NCI-H2196 (cell line): ENCODE measurements at regions not wholly inside any gene's neighbourhood (a gene's known extent, or its start where the extent isn't known, plus 50 kb on each side); places are given as distances from the start of the nearest gene placed in this dataset.

ENCODE experiments used
- DNase-seq: peaks from one replicate; lab custom pipeline; 2025; ENCODE audit not compliant: unreplicated experiment; lab: John Stamatoyannopoulos, UW

DNA sequence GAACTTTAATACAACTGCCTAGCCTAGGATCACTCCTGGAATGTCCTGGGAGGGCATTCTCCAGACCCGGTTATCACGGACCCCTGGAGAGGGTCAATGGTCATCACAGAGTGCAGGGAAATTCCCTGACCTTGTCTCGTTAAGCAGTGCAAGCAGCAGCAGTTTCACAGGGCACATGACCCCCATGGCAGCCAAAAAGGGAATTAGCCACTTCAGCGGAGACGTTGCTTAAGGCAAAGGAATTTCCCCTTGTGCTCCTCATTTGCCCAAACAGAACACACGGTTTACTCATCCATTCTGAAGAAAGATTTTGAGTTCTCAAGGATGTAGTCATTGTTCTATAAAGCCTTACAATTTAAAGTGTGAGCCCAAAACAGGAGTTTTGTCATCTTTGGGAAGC lies 260.3 kb downstream of the SNX13 start:
- no peak for DNase-seq

GRCh38 chr7:17680943-17681351 lies 259.3 kb downstream of the SNX13 start:
- DNase-seq = peak; percentile 39

- DNase-seq = no peak
Measured at GRCh38 chr7:17681965-17682364, 258.3 kb downstream of the SNX13 start.

DNA sequence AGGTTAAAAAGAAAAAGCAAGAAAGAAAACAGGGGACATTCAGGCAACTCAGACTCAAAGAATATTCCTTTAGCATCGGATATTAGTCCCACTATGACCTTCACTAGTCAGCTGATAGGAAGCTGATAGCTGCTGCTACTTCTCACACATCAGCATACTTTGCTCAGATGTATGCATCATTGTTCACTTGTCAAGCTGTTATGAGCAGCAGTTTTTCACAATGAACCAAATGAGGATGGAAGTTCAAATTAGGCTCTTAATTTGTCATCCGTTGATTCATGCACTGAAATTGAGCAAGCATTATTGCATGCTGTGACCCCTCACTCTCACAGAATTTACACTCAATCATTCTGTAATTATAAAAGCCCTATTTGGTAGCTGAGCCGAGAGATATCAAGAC lies 257.7 kb downstream of the SNX13 start:
- DNase-seq = no peak

- DNase-seq = no peak
Measured at GRCh38 chr7:17685141-17685540, 255.2 kb downstream of the SNX13 start.

GRCh38 chr7:17687361-17687760 lies 252.9 kb downstream of the SNX13 start:
- DNase-seq = no peak

- DNase-seq = no peak
Measured at GRCh38 chr7:17689361-17689902, 250.9 kb downstream of the SNX13 start.

GRCh38 chr7:17690030-17690429 lies 250.3 kb downstream of the SNX13 start:
- no peak for DNase-seq

GRCh38 chr7:17696422-17696821 lies 243.9 kb downstream of the SNX13 start:
- DNase-seq = no peak

DNA sequence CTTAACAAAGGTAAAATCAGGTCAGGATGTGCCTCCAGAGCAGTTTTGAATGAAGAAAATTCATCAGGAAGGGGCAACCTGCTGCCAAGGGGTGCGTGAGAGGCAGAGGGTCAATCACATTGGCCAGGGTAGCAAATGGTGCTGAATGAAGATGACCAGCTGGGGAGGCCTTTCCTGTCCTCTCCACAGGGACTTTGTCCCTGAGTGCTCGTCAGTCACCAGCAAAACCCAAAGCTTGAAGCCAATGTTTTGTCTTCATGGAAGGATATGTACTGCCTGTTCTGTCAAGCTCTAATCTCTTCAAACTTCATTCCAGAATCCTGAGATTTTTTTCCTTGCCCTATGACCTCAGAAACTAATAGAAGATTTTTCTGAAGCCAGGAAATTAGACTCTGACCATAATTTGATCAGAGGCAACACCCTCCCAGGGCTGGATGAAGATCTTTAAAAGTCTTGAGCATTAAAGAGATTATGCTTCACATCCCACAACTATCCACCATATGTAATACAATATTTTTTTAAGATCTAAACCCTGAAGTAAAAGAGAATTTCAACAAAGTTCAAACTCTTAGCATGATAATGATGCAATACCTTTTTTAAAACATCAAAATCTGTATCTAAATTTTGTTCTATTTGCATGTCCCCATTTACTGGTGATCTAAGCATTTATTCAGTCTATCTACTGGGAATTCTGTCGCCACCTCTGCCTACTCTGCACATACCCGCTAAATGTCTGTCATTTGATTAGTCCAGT lies 243.0 kb downstream of the SNX13 start:
- no peak for DNase-seq

GRCh38 chr7:17699696-17700095 lies 240.6 kb downstream of the SNX13 start:
- no peak for DNase-seq

- no peak for DNase-seq
Measured at GRCh38 chr7:17700138-17700537, 240.2 kb downstream of the SNX13 start.

GRCh38 chr7:17706275-17706674 lies 234.0 kb downstream of the SNX13 start:
- no peak for DNase-seq

GRCh38 chr7:17706734-17707133 lies 233.6 kb downstream of the SNX13 start:
- peak; percentile 32 for DNase-seq

GRCh38 chr7:17709127-17709526 lies 231.2 kb downstream of the SNX13 start:
- no peak for DNase-seq

DNA sequence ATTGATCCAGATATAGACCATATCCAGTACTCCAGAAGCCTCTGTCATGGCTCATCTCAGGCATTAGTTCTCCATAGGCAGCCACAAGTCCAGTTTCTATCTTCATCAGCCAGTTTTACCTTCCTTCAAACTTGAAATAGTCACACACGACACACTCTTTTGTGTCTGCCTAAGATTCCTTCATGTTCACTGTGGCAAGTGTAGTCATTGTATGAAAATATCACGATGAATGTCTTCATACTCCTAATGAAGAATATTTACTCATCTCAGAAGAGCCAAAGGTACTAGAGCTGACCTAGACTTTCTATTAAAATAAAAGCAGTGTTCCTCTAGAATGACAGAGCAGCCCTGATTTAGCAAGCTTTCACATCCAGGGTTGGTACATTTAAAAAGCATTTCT lies 230.7 kb downstream of the SNX13 start:
- no peak for DNase-seq

DNA sequence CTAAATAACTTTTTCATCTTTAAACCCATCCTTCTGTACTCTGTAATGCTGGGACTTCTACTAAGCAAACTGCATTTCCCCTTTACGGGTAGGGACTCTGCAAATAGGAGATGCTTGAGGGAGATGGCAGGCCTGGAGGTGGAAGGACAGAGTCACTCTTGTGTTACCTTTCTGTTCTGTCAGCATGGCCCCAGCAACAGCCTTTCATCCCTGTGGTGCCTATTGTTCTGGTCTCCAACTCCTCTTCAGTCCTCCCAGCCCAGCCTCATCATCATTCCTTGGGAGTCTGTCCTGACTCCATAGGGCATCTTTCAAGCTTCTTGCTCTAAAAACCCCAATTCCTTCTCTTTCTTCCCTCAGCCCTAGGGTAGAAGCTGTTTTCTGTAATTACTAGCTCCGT lies 230.0 kb downstream of the SNX13 start:
- DNase-seq = no peak

DNA sequence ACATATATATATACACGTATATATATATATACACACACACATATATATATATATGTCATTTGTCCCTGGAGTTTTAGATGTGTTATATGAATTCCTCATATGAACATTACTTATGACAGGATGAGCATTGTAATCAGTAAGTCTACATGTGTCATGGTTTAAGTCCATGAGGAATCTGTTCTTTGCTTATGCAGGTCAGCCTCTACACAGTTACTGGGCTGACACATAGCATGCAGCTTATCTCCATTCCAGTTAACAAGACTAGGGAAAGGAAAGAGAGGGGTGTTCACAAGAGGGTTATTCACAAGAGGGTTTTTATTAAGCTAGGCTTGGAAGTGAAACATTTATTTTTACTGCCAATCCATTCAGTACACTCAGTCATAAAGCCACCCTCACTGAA lies 226.7 kb downstream of the SNX13 start:
- DNase-seq = no peak

DNA sequence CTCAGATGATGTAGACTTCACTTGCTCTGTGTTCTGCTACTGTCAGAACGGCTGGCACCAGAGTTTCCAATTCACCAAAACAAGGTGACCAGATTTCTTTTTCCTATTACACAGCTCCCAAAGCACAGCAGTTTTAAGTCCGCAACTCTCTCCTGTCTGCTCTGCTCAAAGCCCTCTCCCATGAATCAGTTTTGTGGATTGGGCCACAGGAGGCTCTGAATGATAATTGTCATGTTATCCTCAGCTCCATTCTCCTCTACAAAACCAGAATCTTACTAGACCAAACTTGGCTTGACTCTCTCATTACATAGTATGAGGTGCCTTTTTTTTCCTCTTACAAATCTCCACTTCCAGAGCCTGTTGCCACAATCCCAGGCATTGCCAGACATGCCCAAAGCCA lies 223.5 kb downstream of the SNX13 start:
- DNase-seq = no peak

- DNase-seq = no peak
Measured at GRCh38 chr7:17719998-17720397, 220.3 kb downstream of the SNX13 start.

GRCh38 chr7:17721736-17722285 lies 218.5 kb downstream of the SNX13 start:
- DNase-seq = no peak

DNA sequence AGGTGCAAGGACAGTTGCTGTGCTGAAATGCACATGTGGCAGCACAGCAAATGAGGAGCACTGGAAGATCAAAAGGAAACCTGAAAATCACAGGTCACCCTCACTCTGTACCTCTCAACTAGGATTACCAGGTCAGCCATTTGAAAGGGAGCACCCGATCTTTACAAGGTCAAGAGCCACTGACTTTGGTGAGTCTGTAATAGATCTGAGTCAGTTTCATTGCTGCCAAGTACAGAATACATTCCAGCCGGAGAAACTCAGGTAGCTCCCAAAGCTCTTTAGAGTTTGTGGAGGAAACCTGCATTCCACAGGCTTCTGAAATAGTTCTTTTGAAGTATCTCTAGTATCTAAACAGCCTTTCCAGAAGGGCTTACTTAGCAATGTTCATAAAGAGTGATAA lies 217.5 kb downstream of the SNX13 start:
- DNase-seq = no peak

DNA sequence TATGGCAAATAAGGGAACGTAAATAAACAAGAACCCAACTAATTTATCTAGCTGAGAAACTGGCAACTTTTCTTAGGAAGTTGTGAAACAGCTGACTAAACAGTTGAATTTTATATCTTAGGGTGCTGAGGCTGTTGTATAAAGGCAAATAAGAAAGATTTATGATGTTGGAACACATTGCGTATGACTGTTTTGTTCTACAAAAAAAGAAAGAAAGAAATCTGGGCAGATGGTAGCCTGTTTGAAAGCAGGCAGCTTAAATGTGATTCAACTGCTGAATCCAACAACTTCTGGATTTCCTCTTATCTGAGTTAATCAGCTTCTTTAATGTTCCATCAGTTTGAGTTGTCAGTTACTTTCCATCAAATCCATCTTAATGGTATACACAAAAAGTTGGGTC lies 214.5 kb downstream of the SNX13 start:
- DNase-seq = no peak
